ENCODE measurements at regions not wholly inside any gene's neighbourhood (a gene's known extent, or its start where the extent isn't known, plus 50 kb on each side); places are given as distances from the start of the nearest gene placed in this dataset.
A peak's percentile ranks its signal among the peaks of the same experiment; 100 is the strongest.

DNA sequence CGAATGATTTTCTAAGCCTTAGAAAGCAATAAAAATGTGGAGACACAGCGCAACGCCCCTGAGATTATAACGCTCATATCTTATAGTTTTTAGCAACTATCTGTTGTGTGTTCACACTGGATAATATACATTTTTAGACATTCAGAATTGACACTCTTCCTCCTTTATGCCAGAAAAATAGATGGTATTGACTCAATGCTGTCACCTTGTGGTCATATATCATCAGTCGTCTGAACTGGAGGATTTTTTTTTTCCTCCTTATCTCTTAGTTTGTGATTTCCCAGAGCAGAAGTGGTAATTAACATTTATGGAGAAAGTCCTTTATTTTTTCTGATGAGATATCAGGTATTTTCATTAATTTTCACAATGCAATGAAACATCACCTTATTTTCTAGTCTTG, 759.6 kb downstream of the RAB28 start:
- TF ChIP-seq, protein P1, sequence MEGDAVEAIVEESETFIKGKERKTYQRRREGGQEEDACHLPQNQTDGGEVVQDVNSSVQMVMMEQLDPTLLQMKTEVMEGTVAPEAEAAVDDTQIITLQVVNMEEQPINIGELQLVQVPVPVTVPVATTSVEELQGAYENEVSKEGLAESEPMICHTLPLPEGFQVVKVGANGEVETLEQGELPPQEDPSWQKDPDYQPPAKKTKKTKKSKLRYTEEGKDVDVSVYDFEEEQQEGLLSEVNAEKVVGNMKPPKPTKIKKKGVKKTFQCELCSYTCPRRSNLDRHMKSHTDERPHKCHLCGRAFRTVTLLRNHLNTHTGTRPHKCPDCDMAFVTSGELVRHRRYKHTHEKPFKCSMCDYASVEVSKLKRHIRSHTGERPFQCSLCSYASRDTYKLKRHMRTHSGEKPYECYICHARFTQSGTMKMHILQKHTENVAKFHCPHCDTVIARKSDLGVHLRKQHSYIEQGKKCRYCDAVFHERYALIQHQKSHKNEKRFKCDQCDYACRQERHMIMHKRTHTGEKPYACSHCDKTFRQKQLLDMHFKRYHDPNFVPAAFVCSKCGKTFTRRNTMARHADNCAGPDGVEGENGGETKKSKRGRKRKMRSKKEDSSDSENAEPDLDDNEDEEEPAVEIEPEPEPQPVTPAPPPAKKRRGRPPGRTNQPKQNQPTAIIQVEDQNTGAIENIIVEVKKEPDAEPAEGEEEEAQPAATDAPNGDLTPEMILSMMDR (IDR thresholded peaks at IDR 0.05; ENCODE audit: low read depth, low read length, missing control alignments) = peak; percentile 38
- in situ Hi-C loops (cut with HindIII; ENCODE audit: low pct_ligation_motif_present, low sequenced_read_pairs) = no loop called here
- no peaks in the 10 kb centered on the region for H3K36me3 ChIP-seq (replicated peaks)
- H3K27me3 ChIP-seq (replicated peaks) = no peaks in the 10 kb centered on the region
- no peak for DNase-seq
- no peak overlapping the region for H3K4me3 ChIP-seq (ENCODE audit: low read depth, low read length)
- no peak overlapping the region for H3K27ac ChIP-seq

DNA sequence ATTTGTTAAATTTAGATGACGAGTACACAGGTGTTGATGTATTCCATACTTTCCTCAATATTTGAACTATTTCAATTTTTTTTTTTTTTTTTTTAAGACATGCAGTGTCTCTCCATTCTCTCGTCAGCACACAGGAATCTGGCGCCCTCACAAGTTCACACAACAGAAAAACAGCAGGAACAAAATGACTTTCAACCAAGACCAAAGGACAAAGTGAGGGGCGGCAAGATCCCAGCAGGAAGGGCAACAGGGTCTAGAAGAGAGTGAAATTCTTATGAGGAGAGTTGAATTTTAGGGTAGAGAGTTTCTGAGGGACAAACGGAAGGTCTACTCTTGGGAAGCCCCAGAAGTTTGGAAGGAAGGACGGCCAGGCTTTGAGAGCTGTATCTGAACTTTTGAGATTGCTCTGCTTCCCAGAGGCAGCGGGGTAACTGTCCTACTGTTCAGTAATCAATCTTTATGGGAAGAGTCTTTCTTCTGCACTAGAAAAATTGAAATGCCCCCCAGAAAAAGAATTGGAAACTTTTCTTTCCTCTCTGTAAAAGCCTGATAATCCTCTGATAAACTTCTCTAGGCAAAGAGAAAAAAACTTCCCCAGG, 760.2 kb downstream of the RAB28 start:
- in situ Hi-C loops (cut with HindIII; ENCODE audit: low pct_ligation_motif_present, low sequenced_read_pairs) = no loop called here
- no peak overlapping the region for H3K4me3 ChIP-seq (ENCODE audit: low read depth, low read length)
- no peaks in the 10 kb centered on the region for H3K36me3 ChIP-seq (replicated peaks)
- DNase-seq = no peak
- no peaks in the 10 kb centered on the region for H3K27me3 ChIP-seq (replicated peaks)
- H3K27ac ChIP-seq = no peak overlapping the region
- TF ChIP-seq, protein P1 (IDR thresholded peaks at IDR 0.05; ENCODE audit: low read depth, low read length, missing control alignments) = no peak

GRCh38 chr4:12716896-12717295, 767.2 kb downstream of the RAB28 start:
- in situ Hi-C loops (cut with HindIII; ENCODE audit: low pct_ligation_motif_present, low sequenced_read_pairs) = no loop called here
- H3K36me3 ChIP-seq (replicated peaks) = no peaks in the 10 kb centered on the region
- TF ChIP-seq, protein P1 (IDR thresholded peaks at IDR 0.05; ENCODE audit: low read depth, low read length, missing control alignments) = no peak
- no peaks in the 10 kb centered on the region for H3K27me3 ChIP-seq (replicated peaks)
- DNase-seq = no peak
- no peak overlapping the region for H3K4me3 ChIP-seq (ENCODE audit: low read depth, low read length)
- H3K27ac ChIP-seq = no peak overlapping the region

GRCh38 chr4:12712648-12713339, 771.3 kb downstream of the RAB28 start:
- TF ChIP-seq, protein P1 (IDR thresholded peaks at IDR 0.05; ENCODE audit: low read depth, low read length, missing control alignments) = no peak
- in situ Hi-C loops (cut with HindIII; ENCODE audit: low pct_ligation_motif_present, low sequenced_read_pairs) = no loop called here
- Histone ChIP-seq H3K36me3 (replicated peaks) (no peaks in the 10 kb centered on the region), H3K27ac (no peak overlapping the region), H3K27me3 (replicated peaks) (no peaks in the 10 kb centered on the region), H3K4me3 (ENCODE audit: low read depth, low read length) (no peak overlapping the region)
- no peak for DNase-seq

GRCh38 chr4:12707381-12708175, 776.6 kb downstream of the RAB28 start:
- DNase-seq = no peak
- in situ Hi-C loops (cut with HindIII; ENCODE audit: low pct_ligation_motif_present, low sequenced_read_pairs) = no loop called here
- Histone ChIP-seq H3K36me3 (replicated peaks) (no peaks in the 10 kb centered on the region), H3K4me3 (ENCODE audit: low read depth, low read length) (no peak overlapping the region), H3K27me3 (replicated peaks) (no peaks in the 10 kb centered on the region), H3K27ac (no peak overlapping the region)
- TF ChIP-seq, protein P1 (IDR thresholded peaks at IDR 0.05; ENCODE audit: low read depth, low read length, missing control alignments) = no peak
